Hepatocyte (in vitro differentiated cells): ENCODE measurements at regions not wholly inside any gene's neighbourhood (a gene's known extent, or its start where the extent isn't known, plus 50 kb on each side); places are given as distances from the start of the nearest gene placed in this dataset.
A peak's percentile ranks its signal among the peaks of the same experiment; 100 is the strongest.

Experiments
- DNase-seq: peaks from one replicate; pipeline ENCODE4 v3.0.0-alpha.2; 2016; ENCODE audit warnings: low spot score
- H2AFZ ChIP-seq: fragments of 200-600 bp; sonication (generic); 2 replicates; pipeline ENCODE4 v1.6.0; 2016; ENCODE audit warnings: antibody characterized with exemption, mild to moderate bottlenecking
- H3K27ac ChIP-seq: fragments of 200-600 bp; sonication (generic); 2 replicates; pipeline ENCODE4 v1.5.1; 2016; ENCODE audit warnings: mild to moderate bottlenecking
- H3K27me3 ChIP-seq: fragments of 200-600 bp; sonication (generic); 2 replicates; pipeline ENCODE4 v1.6.1; 2016
- H3K36me3 ChIP-seq: fragments of 200-600 bp; sonication (generic); replicated peaks from 2 replicates; pipeline ENCODE4 v1.5.1; 2016; ENCODE audit warnings: low read depth; ENCODE audit not compliant: insufficient read depth
- H3K4me1 ChIP-seq: fragments of 200-600 bp; sonication (generic); 2 replicates; pipeline ENCODE4 v1.5.1; 2016; ENCODE audit warnings: mild to moderate bottlenecking, moderate library complexity; ENCODE audit not compliant: insufficient read depth
- H3K4me2 ChIP-seq: fragments of 200-600 bp; sonication (generic); 2 replicates; pipeline ENCODE4 v1.6.0; 2016
- H3K4me3 ChIP-seq: fragments of 200-600 bp; sonication (generic); 2 replicates; pipeline ENCODE4 v1.5.1; 2016; ENCODE audit warnings: mild to moderate bottlenecking
- H3K79me2 ChIP-seq: fragments of 200-600 bp; sonication (generic); 2 replicates; pipeline ENCODE4 v1.6.0; 2017; ENCODE audit warnings: mild to moderate bottlenecking
- H3K9me2 ChIP-seq: fragments of 200-600 bp; sonication (generic); replicated peaks from 2 replicates; pipeline ENCODE4 v1.6.0; 2017; ENCODE audit warnings: mild to moderate bottlenecking; ENCODE audit not compliant: insufficient read depth
- H3K9me3 ChIP-seq: fragments of 200-600 bp; sonication (generic); 2 replicates; pipeline ENCODE4 v1.5.1; 2016; ENCODE audit warnings: low read depth, mild to moderate bottlenecking
- H4K20me1 ChIP-seq: fragments of 200-600 bp; sonication (generic); 2 replicates; pipeline ENCODE4 v1.6.0; 2016; ENCODE audit warnings: mild to moderate bottlenecking; ENCODE audit not compliant: insufficient read depth, poor library complexity, severe bottlenecking
- EZH2 ChIP-seq: fragments of 200-600 bp; sonication (generic); IDR thresholded peaks from 2 replicates; pipeline ENCODE4 v1.6.1; 2016; ENCODE audit warnings: antibody characterized with exemption, mild to moderate bottlenecking, borderline replicate concordance
- EZH2phosphoT487 ChIP-seq: fragments of 200-600 bp; sonication (generic); IDR thresholded peaks from one replicate; pipeline ENCODE4 v1.6.1; 2018; ENCODE audit warnings: antibody characterized with exemption, mild to moderate bottlenecking, low read depth, moderate library complexity; ENCODE audit not compliant: unreplicated experiment, severe bottlenecking
- WGBS: methylation state at CpG from one replicate; pipeline ENCODE4 v1.1.6; 2016; ENCODE audit warnings: low lambda C conversion rate; ENCODE audit errors: missing lambda C conversion rate; 5-methylcytosine and 5-hydroxymethylcytosine counted together
- TF ChIP-seq, protein P1 (sequence below): fragments of 200-600 bp; sonication (generic); IDR thresholded peaks from 2 replicates; pipeline ENCODE4 v1.5.1; 2016; ENCODE audit warnings: antibody characterized with exemption, mild to moderate bottlenecking; ENCODE audit not compliant: poor library complexity

DNA sequence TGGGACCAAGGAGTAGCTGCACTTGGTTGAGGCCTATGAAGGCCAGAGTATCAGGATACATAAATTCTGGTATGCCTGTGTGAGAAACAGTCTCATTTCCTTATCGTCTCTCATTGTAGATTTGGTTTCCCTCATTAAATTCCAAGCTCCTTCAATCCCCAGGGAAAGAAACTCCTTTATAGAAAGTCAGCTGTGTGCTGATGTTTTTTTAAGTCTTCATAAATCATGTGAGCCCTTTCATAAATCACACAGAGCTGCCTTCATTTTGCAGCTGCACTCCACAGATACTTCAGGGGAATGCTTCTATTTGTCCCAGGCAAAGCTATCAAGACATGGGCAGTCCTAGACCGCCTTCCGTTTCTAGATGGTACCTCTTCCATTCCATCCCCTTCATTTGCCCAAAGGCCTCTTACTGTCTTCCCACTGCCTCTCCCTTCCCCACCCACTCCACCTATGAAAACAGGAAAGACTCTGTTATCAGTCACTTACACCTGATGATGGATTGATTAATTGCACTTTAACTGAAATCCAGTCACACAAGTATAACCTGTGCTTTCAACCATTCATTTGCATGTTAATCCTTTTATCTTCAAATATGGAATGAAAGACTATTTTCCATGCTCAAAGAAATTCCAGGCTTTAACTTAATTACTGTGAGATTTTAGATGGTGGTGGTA, 290.2 kb downstream of the C7orf25 start:
- DNase-seq = no peak

DNA sequence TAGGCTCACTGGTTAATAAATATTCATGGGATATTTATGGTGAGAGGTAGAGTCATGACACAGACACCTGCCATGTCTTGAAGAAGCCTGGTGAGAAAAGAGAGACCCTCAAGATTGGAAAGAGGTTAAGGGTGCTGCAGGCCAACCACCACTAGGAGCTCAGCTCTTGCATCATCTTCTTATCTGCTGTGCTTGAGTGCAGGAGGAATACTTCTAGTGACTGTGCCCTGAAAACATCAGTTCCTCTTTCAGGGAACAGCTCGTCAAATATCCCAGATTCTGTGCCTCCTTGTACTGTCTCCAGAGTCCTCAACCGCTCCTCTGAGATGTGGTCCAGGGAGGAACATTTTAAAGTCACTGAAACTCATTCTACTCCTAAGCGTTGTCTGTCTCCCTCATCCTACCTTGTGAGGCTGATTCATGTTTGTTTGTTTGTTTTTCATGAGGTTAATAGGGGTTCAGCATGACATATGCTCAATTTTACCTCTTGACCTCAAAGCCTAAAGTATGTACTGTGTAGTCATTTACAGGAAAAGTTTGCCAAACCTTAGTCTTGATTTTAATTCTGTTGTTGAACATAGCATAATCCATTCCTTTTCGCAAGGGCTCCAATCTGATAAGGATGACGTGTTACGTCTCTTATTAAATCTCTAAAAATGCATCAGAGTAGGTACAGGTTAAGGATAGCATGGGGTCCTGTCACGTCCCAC, 293.1 kb downstream of the C7orf25 start:
- 79% methylated on average over 7 of the region's 7 CpGs for WGBS
- no peaks in the 10 kb centered on the region for H3K79me2 ChIP-seq
- peaks cover 17% of the 10 kb centered on the region for H3K4me1 ChIP-seq
- H3K27me3 ChIP-seq = no peaks in the 10 kb centered on the region
- H3K9me2 ChIP-seq = no peaks in the 10 kb centered on the region
- no peak overlapping the region for H2AFZ ChIP-seq
- no peaks in the 10 kb centered on the region for H4K20me1 ChIP-seq
- no peaks in the 10 kb centered on the region for H3K36me3 ChIP-seq
- no peak for DNase-seq
- no peak for TF ChIP-seq EZH2
- TF ChIP-seq EZH2phosphoT487 = no peak
- H3K27ac ChIP-seq = no peak overlapping the region
- no peaks in the 10 kb centered on the region for H3K9me3 ChIP-seq
- no peak overlapping the region for H3K4me2 ChIP-seq
- H3K4me3 ChIP-seq = no peak overlapping the region

More for the DNA sequence above, 290.2 kb downstream of the C7orf25 start:
- 73% methylated on average over 3 of the region's 3 CpGs for WGBS
- Histone ChIP-seq H3K4me3 (no peak overlapping the region), H3K79me2 (no peaks in the 10 kb centered on the region), H3K4me2 (no peak overlapping the region), H3K9me2 (no peaks in the 10 kb centered on the region), H3K36me3 (no peaks in the 10 kb centered on the region), H3K9me3 (no peaks in the 10 kb centered on the region), H2AFZ (no peak overlapping the region), H3K4me1 (peaks cover 17% of the 10 kb centered on the region), H3K27me3 (no peaks in the 10 kb centered on the region), H3K27ac (no peak overlapping the region), H4K20me1 (no peaks in the 10 kb centered on the region)
- no peak for TF ChIP-seq EZH2phosphoT487
- TF ChIP-seq EZH2 = no peak
- TF ChIP-seq, protein P1, sequence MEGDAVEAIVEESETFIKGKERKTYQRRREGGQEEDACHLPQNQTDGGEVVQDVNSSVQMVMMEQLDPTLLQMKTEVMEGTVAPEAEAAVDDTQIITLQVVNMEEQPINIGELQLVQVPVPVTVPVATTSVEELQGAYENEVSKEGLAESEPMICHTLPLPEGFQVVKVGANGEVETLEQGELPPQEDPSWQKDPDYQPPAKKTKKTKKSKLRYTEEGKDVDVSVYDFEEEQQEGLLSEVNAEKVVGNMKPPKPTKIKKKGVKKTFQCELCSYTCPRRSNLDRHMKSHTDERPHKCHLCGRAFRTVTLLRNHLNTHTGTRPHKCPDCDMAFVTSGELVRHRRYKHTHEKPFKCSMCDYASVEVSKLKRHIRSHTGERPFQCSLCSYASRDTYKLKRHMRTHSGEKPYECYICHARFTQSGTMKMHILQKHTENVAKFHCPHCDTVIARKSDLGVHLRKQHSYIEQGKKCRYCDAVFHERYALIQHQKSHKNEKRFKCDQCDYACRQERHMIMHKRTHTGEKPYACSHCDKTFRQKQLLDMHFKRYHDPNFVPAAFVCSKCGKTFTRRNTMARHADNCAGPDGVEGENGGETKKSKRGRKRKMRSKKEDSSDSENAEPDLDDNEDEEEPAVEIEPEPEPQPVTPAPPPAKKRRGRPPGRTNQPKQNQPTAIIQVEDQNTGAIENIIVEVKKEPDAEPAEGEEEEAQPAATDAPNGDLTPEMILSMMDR = no peak

DNA sequence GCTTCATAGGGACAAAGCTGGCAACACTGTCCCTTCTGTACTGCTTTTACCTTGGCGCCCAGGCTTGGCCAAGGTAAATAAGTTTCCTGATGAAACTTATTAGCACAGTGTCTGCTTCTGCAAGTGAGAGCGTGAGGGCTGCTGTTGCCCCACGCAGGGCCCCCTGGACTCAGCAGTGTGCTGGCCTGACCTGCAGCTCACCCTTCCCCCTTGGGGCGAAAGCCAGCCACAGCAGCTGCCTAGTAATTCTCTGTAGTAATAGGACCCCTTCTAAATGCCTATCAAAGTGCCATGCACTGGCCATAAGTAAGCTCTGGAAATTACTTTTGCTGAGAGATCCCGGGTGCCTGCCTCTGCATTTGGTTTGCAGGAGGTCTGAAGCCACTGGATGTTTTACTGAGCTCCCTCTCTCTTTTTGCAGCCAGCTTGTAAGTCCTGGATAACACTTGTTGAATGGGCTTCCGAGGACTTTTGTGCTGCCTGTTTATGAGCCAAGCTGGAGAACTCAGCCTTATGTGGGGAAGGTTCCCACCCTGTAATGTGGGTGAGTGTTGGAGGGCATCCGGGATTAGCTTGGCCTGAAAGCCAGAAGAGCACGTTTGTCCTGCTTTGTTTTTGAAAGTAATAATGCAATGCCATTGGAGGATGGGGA, 293.9 kb downstream of the C7orf25 start:
- Histone ChIP-seq H2AFZ (no peak overlapping the region), H3K79me2 (no peaks in the 10 kb centered on the region), H3K36me3 (no peaks in the 10 kb centered on the region), H3K9me2 (no peaks in the 10 kb centered on the region), H4K20me1 (no peaks in the 10 kb centered on the region), H3K4me1 (peaks cover 17% of the 10 kb centered on the region), H3K4me2 (peak overlapping the region; percentile 50), H3K4me3 (no peak overlapping the region), H3K27me3 (no peaks in the 10 kb centered on the region), H3K27ac (peak overlapping the region; percentile 16), H3K9me3 (no peaks in the 10 kb centered on the region)
- no peak for TF ChIP-seq EZH2phosphoT487
- TF ChIP-seq, protein P1 = peak; percentile 13
- DNase-seq = peak; percentile 52
- 43% methylated on average over 8 of the region's 8 CpGs for WGBS
